ENCODE measurements at regions not wholly inside any gene's neighbourhood (a gene's known extent, or its start where the extent isn't known, plus 50 kb on each side); places are given as distances from the start of the nearest gene placed in this dataset.

- TF ChIP-seq REST (IDR thresholded peaks at IDR 0.05; ENCODE audit: unreplicated experiment) (no peak), POLR2AphosphoS5 (IDR thresholded peaks at IDR 0.05; ENCODE audit: low read depth) (no peak), EZH2 (IDR thresholded peaks at IDR 0.05; ENCODE audit: low read depth, unreplicated experiment) (no peak), EZH2phosphoT487 (IDR thresholded peaks at IDR 0.05; ENCODE audit: unreplicated experiment) (no peak), ZNF331 (CRISPR knock-in tag; IDR thresholded peaks at IDR 0.05; ENCODE audit: low read depth) (no peak), CTCF (conservative IDR thresholded peaks at IDR 0.05; ENCODE audit: low read depth in 2 of 2) (no peak), NANOG (IDR thresholded peaks at IDR 0.05; ENCODE audit: borderline replicate concordance) (no peak), ETS1 (IDR thresholded peaks at IDR 0.05) (no peak), CREB1 (CRISPR knock-in tag; IDR thresholded peaks at IDR 0.05; ENCODE audit: low read depth) (no peak), JUNB (IDR thresholded peaks at IDR 0.05; ENCODE audit: unreplicated experiment) (no peak)
Observed at GRCh38 chr4:107559653-107560052, 160.4 kb downstream of the PAPSS1 start.

All from GM23338 (cell line).